GM12878 (cell line): ENCODE measurements at regions not wholly inside any gene's neighbourhood (a gene's known extent, or its start where the extent isn't known, plus 50 kb on each side); places are given as distances from the start of the nearest gene placed in this dataset.

ENCODE experiments used
- ATAC-seq: fragments of 200-7000 bp; cut with Tn5 transposase; 3 replicates; pipeline ENCODE4 v1.9.1; 2020; ENCODE audit warnings: mild to moderate bottlenecking, moderate library complexity
- BruUV-seq: library from RNA; stranded (reverse); fragments of 400-500 nt; replicated peaks from 2 replicates; lab custom pipeline; 2021; lab: Mats Ljungman, UMichigan
- CTCF ChIA-PET: fragments of 300-600 bp; sonication (Branson Sonifier 250); formaldehyde crosslinking; extraction: SDS; loops from one replicate; lab custom pipeline; 2021; ENCODE audit warnings: inconsistent platforms; lab: Yijun Ruan, JAX
- POLR2A ChIA-PET: fragments of 350-600 bp; formaldehyde crosslinking; extraction: SDS; loops from one replicate; lab custom pipeline; 2021; ENCODE audit warnings: inconsistent platforms; lab: Charles Lee
- RAD21 ChIA-PET: fragments of 300-600 bp; sonication (Branson Sonifier 250); formaldehyde crosslinking; loops from one replicate; lab custom pipeline; 2023; ENCODE audit warnings: antibody characterized with exemption; ENCODE audit not compliant: unreplicated experiment; lab: Charles Lee
- SMC1A ChIA-PET: fragments of 300-600 bp; sonication (Branson Sonifier 250); formaldehyde crosslinking; loops from one replicate; lab custom pipeline; 2023; ENCODE audit not compliant: unreplicated experiment, uncharacterized antibody; lab: Charles Lee
- DNase-seq: peaks from one replicate; pipeline ENCODE4 v3.0.0-alpha.2; 2011; ENCODE audit warnings: low read depth, low spot score
- FAIRE-seq: peaks from 3 replicates; lab custom pipeline; 2011; peaks lifted over from hg19 to GRCh38; lab: Jason Lieb, UNC
- H2AFZ ChIP-seq: 2 replicates; pipeline ENCODE4 v1.6.0; 2011; ENCODE audit warnings: low read depth, low read length, control low read depth; ENCODE audit not compliant: control insufficient read depth
- H3K27ac ChIP-seq: 2 replicates; pipeline ENCODE4 v1.5.1; 2011; ENCODE audit warnings: control low read depth; ENCODE audit not compliant: control insufficient read depth, insufficient read depth
- H3K27me3 ChIP-seq, 2 experiments: replicated peaks in 1 of 2; 2 replicates each; pipeline versions ENCODE4 v1.6.0 to v1.6.1; 2011; ENCODE audit warnings: low read length in 1 of 2; ENCODE audit not compliant: control insufficient read depth in 2 of 2, insufficient read depth in 2 of 2
- H3K36me3 ChIP-seq, 2 experiments: 2 replicates each; pipeline ENCODE4 v1.5.1; 2011; ENCODE audit warnings: low read length in 1 of 2; ENCODE audit not compliant: control insufficient read depth in 2 of 2, insufficient read depth in 2 of 2
- H3K4me1 ChIP-seq: 2 replicates; pipeline ENCODE4 v1.6.1; 2011; ENCODE audit warnings: mild to moderate bottlenecking, low read length, moderate library complexity, mixed read lengths; ENCODE audit not compliant: control insufficient read depth, insufficient read depth
- H3K4me2 ChIP-seq: 2 replicates; pipeline ENCODE4 v1.6.0; 2011; ENCODE audit warnings: control low read depth; ENCODE audit not compliant: control insufficient read depth, insufficient read depth
- H3K4me3 ChIP-seq: fragments of 200-600 bp; sonication (generic); 2 replicates; pipeline ENCODE4 v1.5.1; 2016
- H3K79me2 ChIP-seq: 2 replicates; pipeline ENCODE4 v1.6.0; 2011; ENCODE audit warnings: low read length; ENCODE audit not compliant: control insufficient read depth, insufficient read depth
- H3K9ac ChIP-seq: 2 replicates; pipeline ENCODE4 v1.8.0; 2011; ENCODE audit warnings: low read length, control low read depth, mixed read lengths; ENCODE audit not compliant: control insufficient read depth, insufficient read depth
- H3K9me3 ChIP-seq: replicated peaks from 3 replicates; pipeline ENCODE4 v1.5.1; 2011; ENCODE audit warnings: mild to moderate bottlenecking, low read length; ENCODE audit not compliant: control insufficient read depth, insufficient read depth
- H4K20me1 ChIP-seq: 2 replicates; pipeline ENCODE4 v1.6.0; 2011; ENCODE audit not compliant: control insufficient read depth, insufficient read depth
- BRCA1 ChIP-seq: IDR thresholded peaks from 2 replicates; pipeline ENCODE4 v1.6.1; 2011; ENCODE audit warnings: low read depth, low read length, improper control_type of control experiment
- EZH2 ChIP-seq: IDR thresholded peaks from 2 replicates; pipeline ENCODE4 v1.6.1; 2012; ENCODE audit warnings: low read depth, mild to moderate bottlenecking, control low read depth, inconsistent platforms, low read length, borderline replicate concordance; ENCODE audit not compliant: control insufficient read depth
- FOXK2 ChIP-seq: fragments of 450-650 bp; IDR thresholded peaks from 2 replicates; pipeline ENCODE4 v1.6.1; 2017; ENCODE audit warnings: mild to moderate bottlenecking, moderate library complexity
- MEF2A ChIP-seq: IDR thresholded peaks from 2 replicates; pipeline ENCODE4 v1.6.1; 2011; ENCODE audit warnings: low read depth, mild to moderate bottlenecking, low read length, moderate library complexity; ENCODE audit not compliant: insufficient read depth
- PML ChIP-seq: IDR thresholded peaks from 2 replicates; pipeline ENCODE4 v1.6.1; 2012; ENCODE audit warnings: low read length, inconsistent platforms
- SMAD5 ChIP-seq: IDR thresholded peaks from 2 replicates; pipeline ENCODE4 v1.6.1; 2016; ENCODE audit warnings: antibody characterized with exemption, low read depth
- USF2 ChIP-seq: IDR thresholded peaks from 2 replicates; pipeline ENCODE4 v1.6.1; 2011; ENCODE audit warnings: low read depth, low read length, improper control_type of control experiment, borderline replicate concordance
- ZNF384 ChIP-seq: IDR thresholded peaks from 2 replicates; pipeline ENCODE4 v1.6.1; 2012; ENCODE audit warnings: low read depth, mild to moderate bottlenecking, low read length, improper control_type of control experiment, borderline replicate concordance
- WGBS: methylation state at CpG from one replicate; pipeline ENCODE4 v1.1.6; 2016; ENCODE audit warnings: low lambda C conversion rate; ENCODE audit not compliant: insufficient replicate concordance, insufficient coverage; ENCODE audit errors: missing lambda C conversion rate; 5-methylcytosine and 5-hydroxymethylcytosine counted together
- in situ Hi-C: fragments of 300-500 bp; cut with MboI; formaldehyde crosslinking; loops from 9 replicates; pipeline ENCODE4 v1.14.3; 2018; ENCODE audit warnings: mixed read lengths
- intact Hi-C: fragments of 100-400 bp; cut with micrococcal nuclease; formaldehyde crosslinking; loops from one replicate; pipeline ENCODE4 v1.14.2; 2022; ENCODE audit not compliant: unreplicated experiment

DNA sequence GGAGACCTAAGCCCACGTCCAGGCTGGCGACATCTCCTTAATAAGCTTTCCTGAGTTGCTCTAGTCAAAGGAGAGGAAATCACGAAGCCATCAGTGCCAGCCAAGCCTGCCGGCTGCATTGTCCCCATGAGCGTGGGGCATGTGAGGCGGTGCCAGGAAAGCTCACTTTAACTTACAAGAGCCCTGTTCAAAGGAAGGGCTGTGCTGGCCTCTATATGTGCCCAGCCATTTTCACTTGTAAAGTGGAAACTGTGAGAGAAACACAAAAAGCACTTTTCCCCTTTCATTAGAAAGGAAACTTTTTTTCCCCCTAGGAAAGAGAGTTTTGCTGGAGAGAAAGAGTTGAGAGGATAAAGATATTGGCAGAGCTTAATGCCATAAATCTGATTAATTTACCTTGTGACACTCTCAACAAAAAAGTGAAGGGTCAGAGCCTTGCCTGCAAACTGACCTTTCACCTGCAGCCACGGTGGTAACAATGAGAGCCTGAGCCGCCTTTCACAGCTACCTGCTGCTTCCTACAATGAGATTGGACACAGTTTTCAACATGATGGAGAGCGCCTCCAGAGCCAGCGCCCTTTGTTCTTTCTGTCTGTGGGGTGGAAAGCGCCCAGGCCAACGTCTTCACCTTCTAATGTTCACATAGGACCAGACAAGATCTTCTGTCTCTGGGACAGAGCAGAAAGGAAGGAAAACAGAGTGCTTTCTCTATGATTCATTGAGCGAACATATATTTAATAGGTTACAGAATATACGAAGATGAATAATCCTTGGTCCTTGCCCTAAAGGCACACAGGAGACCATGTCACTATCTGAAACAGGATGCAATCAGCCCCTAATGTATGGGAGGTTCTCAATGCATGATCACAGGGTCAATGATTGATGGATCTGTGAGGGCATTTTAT, 233.1 kb upstream of the HES1 start:
- H3K9me3 ChIP-seq = no peaks in the 10 kb centered on the region; the same call in 2 of the 3 replicates
- H3K4me2 ChIP-seq = no peak overlapping the region
- H3K9ac ChIP-seq = no peak overlapping the region
- no peak overlapping the region for H2AFZ ChIP-seq
- no TSS peak for BruUV-seq
- ChIA-PET RAD21 (no interaction called here), SMC1A (no interaction called here), POLR2A (no interaction called here), CTCF (interaction anchor here (1.8 kb wide), 1 partner anchor 413 kb away, joined by 4 read pairs; no protein-coding TSS in a partner anchor)
- no peaks in the 10 kb centered on the region for H3K36me3 ChIP-seq
- H3K4me3 ChIP-seq = no peak overlapping the region
- H3K27me3 ChIP-seq = peaks cover 0 to 4% of the 10 kb centered on the region in 2 experiments; a peak in 2 of 4 replicates
- H4K20me1 ChIP-seq = no peaks in the 10 kb centered on the region
- no peak for DNase-seq
- no peaks in the 10 kb centered on the region for H3K79me2 ChIP-seq
- TF ChIP-seq EZH2 (no peak), BRCA1 (no peak), PML (no peak), USF2 (no peak), SMAD5 (no peak), ZNF384 (no peak), FOXK2 (no peak), MEF2A (no peak)
- no peak overlapping the region for H3K27ac ChIP-seq
- in situ Hi-C loops (no loop called here), intact Hi-C loops (no loop called here)
- H3K4me1 ChIP-seq = no peaks in the 10 kb centered on the region
- 57% methylated on average over 14 of the region's 14 CpGs for WGBS
- no peak for FAIRE-seq
- ATAC-seq = no peak
